Esophagus muscularis mucosa (tissue), 4 donors: ENCODE measurements at regions not wholly inside any gene's neighbourhood (a gene's known extent, or its start where the extent isn't known, plus 50 kb on each side); places are given as distances from the start of the nearest gene placed in this dataset.

Source experiments
- DNase-seq: peaks from one replicate; pipeline ENCODE4 v3.0.0-alpha.2; 2017; ENCODE audit errors: extremely low spot score
- H3K27ac ChIP-seq, 4 donors: fragments of 200-600 bp; sonication (generic); replicated peaks in 1 of 4; 1 replicate in 3 of 4; 2 replicates in 1 of 4; pipeline ENCODE4 v1.5.1; 2016 to 2019; ENCODE audit warnings: mild to moderate bottlenecking in 1 of 4
- H3K27me3 ChIP-seq, 4 donors: fragments of 200-600 bp; sonication (generic); one replicate each; pipeline versions ENCODE4 v1.5.1 to v1.6.0; 2016 to 2019
- H3K36me3 ChIP-seq, 4 donors: fragments of 200-600 bp; sonication (generic); one replicate each; pipeline ENCODE4 v1.5.1; 2016 to 2019
- H3K4me1 ChIP-seq, 4 donors: fragments of 200-600 bp; sonication (generic); one replicate each; pipeline ENCODE4 v1.5.1; 2016 to 2019
- H3K4me3 ChIP-seq, 4 donors: fragments of 200-600 bp; sonication (generic); 1 replicate in 2 of 4; 2 replicates in 2 of 4; pipeline ENCODE4 v1.5.1; 2016 to 2019; ENCODE audit warnings: mild to moderate bottlenecking in 4 of 4, moderate library complexity in 1 of 4
- H3K9me3 ChIP-seq, 4 donors: fragments of 200-600 bp; sonication (generic); 1 replicate in 3 of 4; 2 replicates in 1 of 4; pipeline ENCODE4 v1.5.1; 2016 to 2019
- EP300 ChIP-seq: sonication (generic); formaldehyde crosslinking; IDR thresholded peaks from one replicate; pipeline ENCODE4 v1.6.1; 2017; ENCODE audit warnings: antibody characterized with exemption
- POLR2A ChIP-seq: fragments of 450-650 bp; IDR thresholded peaks from one replicate; pipeline ENCODE4 v1.6.1; 2017; ENCODE audit warnings: antibody characterized with exemption, moderate library complexity, mild to moderate bottlenecking, low read depth
- POLR2AphosphoS5 ChIP-seq, 2 donors: sonication (generic); formaldehyde crosslinking; IDR thresholded peaks; one replicate each; pipeline ENCODE4 v1.6.1; 2017; ENCODE audit warnings: antibody characterized with exemption in 2 of 2
- WGBS: methylation state at CpG from one replicate; pipeline ENCODE4 v1.1.5; 2018; 5-methylcytosine and 5-hydroxymethylcytosine counted together
- intact Hi-C: fragments of 100-400 bp; cut with DNase I; formaldehyde crosslinking; loops from one replicate; pipeline ENCODE4 v1.15.1; 2023
- TF ChIP-seq, protein P1 (sequence below), 3 experiments: fragments of 200-600 bp in 2 of 3; fragments of 450-650 bp in 1 of 3; sonication (generic) in 2 of 3; IDR thresholded peaks; one replicate each; pipeline ENCODE4 v1.5.1; 2017 to 2019; ENCODE audit warnings: antibody characterized with exemption in 3 of 3, mild to moderate bottlenecking in 2 of 3, moderate library complexity in 1 of 3

DNA sequence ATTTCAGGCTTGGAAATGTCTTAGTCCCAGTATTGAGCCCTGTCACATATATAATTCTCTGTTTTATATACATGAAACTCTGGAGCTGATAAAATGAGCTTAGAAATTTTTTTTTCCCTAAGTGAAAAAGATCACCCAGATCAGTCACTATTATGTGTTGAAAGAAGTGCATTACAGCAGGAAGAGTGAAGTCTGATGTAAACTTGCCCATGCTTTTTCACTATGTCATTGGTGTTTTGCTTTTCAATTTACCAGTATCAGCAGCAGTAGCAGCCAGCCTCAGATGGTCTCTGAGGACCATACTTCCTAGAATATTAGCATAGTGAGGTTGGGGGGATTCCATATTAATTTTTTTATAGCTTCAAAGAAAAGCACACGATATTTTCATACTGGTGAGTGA lies 255.6 kb upstream of the KCNH8 start:
- WGBS: 82% methylated on average over 1 of the region's 1 CpG
- Histone ChIP-seq H3K36me3 (no peaks in the 10 kb centered on the region), H3K27me3 (no peaks in the 10 kb centered on the region), H3K4me1 (no peaks in the 10 kb centered on the region), H3K4me3 (no peak overlapping the region), H3K9me3 (no peaks in the 10 kb centered on the region), H3K27ac (no peak overlapping the region)
- no peak for TF ChIP-seq EP300
- no peak for DNase-seq
- intact Hi-C loops: no loop called here

- intact Hi-C loops: no loop called here
- Histone ChIP-seq H3K36me3 (no peaks in the 10 kb centered on the region), H3K9me3 (no peaks in the 10 kb centered on the region), H3K4me1 (no peaks in the 10 kb centered on the region), H3K4me3 (no peak overlapping the region), H3K27ac (no peak overlapping the region), H3K27me3 (no peaks in the 10 kb centered on the region)
- no peak for TF ChIP-seq POLR2A
- 93% methylated on average over 2 of the region's 2 CpGs for WGBS
- no peak for DNase-seq
These were observed 256.3 kb upstream of the KCNH8 start for GRCh38 chr3:18892047-18892446.

- TF ChIP-seq, protein P1, sequence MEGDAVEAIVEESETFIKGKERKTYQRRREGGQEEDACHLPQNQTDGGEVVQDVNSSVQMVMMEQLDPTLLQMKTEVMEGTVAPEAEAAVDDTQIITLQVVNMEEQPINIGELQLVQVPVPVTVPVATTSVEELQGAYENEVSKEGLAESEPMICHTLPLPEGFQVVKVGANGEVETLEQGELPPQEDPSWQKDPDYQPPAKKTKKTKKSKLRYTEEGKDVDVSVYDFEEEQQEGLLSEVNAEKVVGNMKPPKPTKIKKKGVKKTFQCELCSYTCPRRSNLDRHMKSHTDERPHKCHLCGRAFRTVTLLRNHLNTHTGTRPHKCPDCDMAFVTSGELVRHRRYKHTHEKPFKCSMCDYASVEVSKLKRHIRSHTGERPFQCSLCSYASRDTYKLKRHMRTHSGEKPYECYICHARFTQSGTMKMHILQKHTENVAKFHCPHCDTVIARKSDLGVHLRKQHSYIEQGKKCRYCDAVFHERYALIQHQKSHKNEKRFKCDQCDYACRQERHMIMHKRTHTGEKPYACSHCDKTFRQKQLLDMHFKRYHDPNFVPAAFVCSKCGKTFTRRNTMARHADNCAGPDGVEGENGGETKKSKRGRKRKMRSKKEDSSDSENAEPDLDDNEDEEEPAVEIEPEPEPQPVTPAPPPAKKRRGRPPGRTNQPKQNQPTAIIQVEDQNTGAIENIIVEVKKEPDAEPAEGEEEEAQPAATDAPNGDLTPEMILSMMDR (IDR thresholded peaks at IDR 0.05): no peak
- TF ChIP-seq POLR2A (no peak), POLR2AphosphoS5 (IDR thresholded peaks at IDR 0.05) (no peak), EP300 (no peak)
- no peak overlapping the region for H3K4me3 ChIP-seq
- no peaks in the 10 kb centered on the region for H3K36me3 ChIP-seq
- DNase-seq: no peak
- H3K9me3 ChIP-seq: no peaks in the 10 kb centered on the region
- intact Hi-C loops: no loop called here
- no peak overlapping the region for H3K27ac ChIP-seq
- WGBS: 83% methylated on average over 6 of the region's 6 CpGs
- no peaks in the 10 kb centered on the region for H3K27me3 ChIP-seq
- H3K4me1 ChIP-seq: no peaks in the 10 kb centered on the region
These were observed 256.7 kb upstream of the KCNH8 start for GRCh38 chr3:18891641-18892040.

DNA sequence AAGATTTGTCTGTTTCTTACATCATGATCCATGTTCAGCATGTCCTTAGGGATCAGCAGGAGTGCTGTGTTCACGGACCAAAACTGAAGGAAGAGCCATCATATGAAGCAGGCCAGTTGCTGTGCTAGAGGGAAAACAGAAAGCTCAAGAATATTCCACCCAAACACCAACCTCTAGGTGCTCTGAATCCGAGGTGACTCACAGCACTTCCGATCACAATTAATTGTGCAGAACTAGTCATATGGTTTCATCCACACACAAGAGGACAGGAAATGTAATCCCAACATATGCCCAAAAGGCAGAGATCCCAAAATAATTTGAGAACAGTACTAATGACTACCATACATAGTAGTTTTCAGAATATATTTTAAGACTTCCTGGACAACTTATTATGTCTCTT lies 257.9 kb upstream of the KCNH8 start:
- no peak overlapping the region for H3K27ac ChIP-seq
- H3K9me3 ChIP-seq: no peaks in the 10 kb centered on the region
- intact Hi-C loops: no loop called here
- no peaks in the 10 kb centered on the region for H3K27me3 ChIP-seq
- DNase-seq: no peak
- TF ChIP-seq POLR2A (no peak), POLR2AphosphoS5 (IDR thresholded peaks at IDR 0.05) (no peak), EP300 (no peak)
- TF ChIP-seq, protein P1 (IDR thresholded peaks at IDR 0.05): no peak
- WGBS: 76% methylated on average over 3 of the region's 3 CpGs
- no peaks in the 10 kb centered on the region for H3K4me1 ChIP-seq
- no peaks in the 10 kb centered on the region for H3K36me3 ChIP-seq
- H3K4me3 ChIP-seq: no peak overlapping the region

DNA sequence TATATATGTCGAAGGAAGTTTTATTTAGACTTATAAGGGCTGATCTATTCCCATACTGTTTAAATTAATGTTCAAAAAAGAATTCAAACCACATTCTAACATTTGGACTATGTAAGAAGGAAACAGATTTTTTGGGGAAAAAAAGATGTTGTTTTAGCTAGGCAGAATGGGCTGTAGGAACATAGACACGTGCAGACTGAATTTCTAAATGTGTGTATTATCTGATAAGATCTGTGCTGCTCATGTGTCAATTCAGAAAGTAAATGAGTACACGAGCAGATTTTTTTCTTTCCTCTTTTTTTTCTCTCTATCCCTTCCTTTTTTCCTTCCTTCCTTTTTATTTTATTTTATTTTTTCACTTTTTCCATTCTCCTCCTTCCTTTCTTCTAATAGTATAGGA lies 259.5 kb upstream of the KCNH8 start:
- H3K27ac ChIP-seq: no peak overlapping the region
- no peaks in the 10 kb centered on the region for H3K9me3 ChIP-seq
- intact Hi-C loops: no loop called here
- H3K36me3 ChIP-seq: no peaks in the 10 kb centered on the region
- WGBS: 59% methylated on average over 3 of the region's 3 CpGs
- no peak overlapping the region for H3K4me3 ChIP-seq
- no peaks in the 10 kb centered on the region for H3K4me1 ChIP-seq
- no peaks in the 10 kb centered on the region for H3K27me3 ChIP-seq
- TF ChIP-seq POLR2A: no peak
- TF ChIP-seq EP300: no peak
- TF ChIP-seq, protein P1 (IDR thresholded peaks at IDR 0.05): no peak
- no peak for TF ChIP-seq POLR2AphosphoS5 (IDR thresholded peaks at IDR 0.05)
- DNase-seq: no peak

GRCh38 chr3:18888370-18888769 lies 259.9 kb upstream of the KCNH8 start:
- intact Hi-C loops: no loop called here
- DNase-seq: no peak
- no peaks in the 10 kb centered on the region for H3K36me3 ChIP-seq
- no peaks in the 10 kb centered on the region for H3K4me1 ChIP-seq
- TF ChIP-seq, protein P1 (IDR thresholded peaks at IDR 0.05): no peak
- TF ChIP-seq EP300 (no peak), POLR2A (no peak), POLR2AphosphoS5 (IDR thresholded peaks at IDR 0.05) (no peak)
- no peak overlapping the region for H3K27ac ChIP-seq
- H3K9me3 ChIP-seq: no peaks in the 10 kb centered on the region
- H3K27me3 ChIP-seq: no peaks in the 10 kb centered on the region
- WGBS: 66% methylated on average over 4 of the region's 4 CpGs
- H3K4me3 ChIP-seq: no peak overlapping the region
